ENCODE measurements at regions not wholly inside any gene's neighbourhood (a gene's known extent, or its start where the extent isn't known, plus 50 kb on each side); places are given as distances from the start of the nearest gene placed in this dataset.

GRCh38 chr7:138212314-138212713 is 136.1 kb downstream of the AKR1D1 start:
- no peak for TF ChIP-seq EHMT2 (IDR thresholded peaks at IDR 0.05; ENCODE audit: low read depth)
- no peak for TF ChIP-seq POLR2A (IDR thresholded peaks at IDR 0.05; ENCODE audit: low read length)
- TF ChIP-seq CTCF (IDR thresholded peaks at IDR 0.05), result no peak
- TF ChIP-seq ATOH8 (CRISPR knock-in tag; IDR thresholded peaks at IDR 0.05; ENCODE audit: low read depth), result no peak
- TF ChIP-seq CBX2 (IDR thresholded peaks at IDR 0.05; ENCODE audit: borderline replicate concordance, low read depth), result no peak
- TF ChIP-seq FOSL2 (IDR thresholded peaks at IDR 0.05), result no peak
- TF ChIP-seq FOSL2 (CRISPR knock-in tag; IDR thresholded peaks at IDR 0.05), result no peak
- TF ChIP-seq USF2 (IDR thresholded peaks at IDR 0.05), result no peak
